22Rv1 (cell line): ENCODE measurements at regions not wholly inside any gene's neighbourhood (a gene's known extent, or its start where the extent isn't known, plus 50 kb on each side); places are given as distances from the start of the nearest gene placed in this dataset.

Experiments
- H3K27ac ChIP-seq: fragments of 450-650 bp; 2 replicates; pipeline ENCODE4 v1.5.1; 2017
- CTCF ChIP-seq: fragments of 450-650 bp; IDR thresholded peaks from 2 replicates; pipeline ENCODE4 v1.5.1; 2017; ENCODE audit warnings: mild to moderate bottlenecking
- ZFX ChIP-seq: fragments of 450-650 bp; IDR thresholded peaks from 2 replicates; pipeline ENCODE4 v1.6.1; 2017; ENCODE audit warnings: antibody characterized with exemption, borderline replicate concordance

GRCh38 chr1:17892225-17892624 lies 137.1 kb downstream of the ACTL8 start:
- H3K27ac ChIP-seq: no peak overlapping the region
- no peak for TF ChIP-seq CTCF
- no peak for TF ChIP-seq ZFX

GRCh38 chr1:17892851-17893250 lies 137.7 kb downstream of the ACTL8 start:
- no peak overlapping the region for H3K27ac ChIP-seq
- no peak for TF ChIP-seq CTCF
- no peak for TF ChIP-seq ZFX

- TF ChIP-seq CTCF: no peak
- no peak for TF ChIP-seq ZFX
- no peak overlapping the region for H3K27ac ChIP-seq
Measured at GRCh38 chr1:17893891-17894631, 138.9 kb downstream of the ACTL8 start.

GRCh38 chr1:17895401-17895800 lies 140.3 kb downstream of the ACTL8 start:
- TF ChIP-seq CTCF (no peak), ZFX (no peak)

DNA sequence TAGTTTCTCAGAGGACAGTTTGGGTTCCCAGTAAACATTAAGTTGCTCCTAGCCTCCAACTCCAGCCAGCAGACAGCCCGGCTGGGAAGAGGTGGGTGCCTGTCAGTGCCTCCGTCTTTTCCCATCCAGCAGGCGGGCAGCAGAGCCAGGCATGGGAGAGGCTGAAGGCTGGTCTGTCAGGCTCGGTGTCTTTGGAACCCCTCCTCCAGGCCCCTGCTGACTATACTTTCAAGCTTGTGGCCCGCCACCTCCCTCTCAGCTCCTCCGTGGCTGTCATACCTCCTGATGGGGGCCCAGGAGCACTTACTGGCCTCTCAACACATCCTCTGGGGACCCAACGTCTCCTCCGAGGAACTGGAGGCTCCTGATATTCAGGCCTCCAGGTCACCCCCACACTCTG lies 140.9 kb downstream of the ACTL8 start:
- no peak for TF ChIP-seq ZFX
- TF ChIP-seq CTCF: no peak
- H3K27ac ChIP-seq: no peak overlapping the region

More at GRCh38 chr1:17895401-17895800, 140.3 kb downstream of the ACTL8 start:
- H3K27ac ChIP-seq: no peak overlapping the region

GRCh38 chr1:17903386-17903785 lies 148.3 kb downstream of the ACTL8 start:
- TF ChIP-seq ZFX (no peak), CTCF (no peak)
- H3K27ac ChIP-seq: no peak overlapping the region

DNA sequence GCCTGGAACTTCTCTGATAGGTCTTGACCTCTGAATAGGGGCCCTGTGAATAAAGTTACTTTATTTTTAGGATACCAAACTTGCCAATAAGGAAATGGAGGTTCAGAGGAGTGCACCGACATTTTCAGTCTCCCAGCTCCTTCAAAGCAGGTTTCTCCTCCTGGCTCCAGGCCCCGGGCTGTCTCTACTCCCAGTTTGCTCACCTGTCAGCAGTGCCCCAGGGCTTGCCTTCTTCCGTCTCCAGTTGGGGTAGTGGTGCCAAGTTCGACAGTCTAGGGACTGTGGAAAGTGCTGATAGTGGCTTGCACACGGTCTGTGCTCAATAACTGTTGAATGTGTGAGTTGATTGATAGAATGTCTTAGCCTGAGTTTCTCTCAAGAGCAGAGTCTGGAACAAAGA lies 149.2 kb downstream of the ACTL8 start:
- no peak overlapping the region for H3K27ac ChIP-seq
- TF ChIP-seq ZFX (no peak), CTCF (no peak)
